ENCODE measurements at regions not wholly inside any gene's neighbourhood (a gene's known extent, or its start where the extent isn't known, plus 50 kb on each side); places are given as distances from the start of the nearest gene placed in this dataset.

DNA sequence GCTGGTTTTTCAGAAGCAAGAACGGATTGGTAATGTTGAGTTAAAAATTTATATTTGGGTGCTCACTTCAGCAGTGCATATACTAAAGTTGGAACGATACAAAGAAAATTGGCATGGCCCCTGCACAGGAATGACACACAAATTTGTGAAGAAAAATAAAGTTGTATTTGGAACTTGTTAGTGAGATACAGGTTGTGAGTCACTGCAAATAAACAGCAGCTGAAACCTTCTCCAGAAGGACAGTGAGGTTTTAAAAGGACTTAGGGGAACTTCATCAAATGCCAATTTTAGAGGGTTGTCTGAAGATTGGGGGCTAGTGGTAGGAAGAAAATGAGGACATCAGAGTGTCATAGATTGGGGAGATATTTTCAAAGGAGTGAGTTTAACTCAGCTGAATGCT lies 79.7 kb upstream of the ELOVL6 start:
- Histone ChIP-seq H3K9me3 (no peaks in the 10 kb centered on the region), H3K4me1 (no peaks in the 10 kb centered on the region)
- TF ChIP-seq, protein P1, sequence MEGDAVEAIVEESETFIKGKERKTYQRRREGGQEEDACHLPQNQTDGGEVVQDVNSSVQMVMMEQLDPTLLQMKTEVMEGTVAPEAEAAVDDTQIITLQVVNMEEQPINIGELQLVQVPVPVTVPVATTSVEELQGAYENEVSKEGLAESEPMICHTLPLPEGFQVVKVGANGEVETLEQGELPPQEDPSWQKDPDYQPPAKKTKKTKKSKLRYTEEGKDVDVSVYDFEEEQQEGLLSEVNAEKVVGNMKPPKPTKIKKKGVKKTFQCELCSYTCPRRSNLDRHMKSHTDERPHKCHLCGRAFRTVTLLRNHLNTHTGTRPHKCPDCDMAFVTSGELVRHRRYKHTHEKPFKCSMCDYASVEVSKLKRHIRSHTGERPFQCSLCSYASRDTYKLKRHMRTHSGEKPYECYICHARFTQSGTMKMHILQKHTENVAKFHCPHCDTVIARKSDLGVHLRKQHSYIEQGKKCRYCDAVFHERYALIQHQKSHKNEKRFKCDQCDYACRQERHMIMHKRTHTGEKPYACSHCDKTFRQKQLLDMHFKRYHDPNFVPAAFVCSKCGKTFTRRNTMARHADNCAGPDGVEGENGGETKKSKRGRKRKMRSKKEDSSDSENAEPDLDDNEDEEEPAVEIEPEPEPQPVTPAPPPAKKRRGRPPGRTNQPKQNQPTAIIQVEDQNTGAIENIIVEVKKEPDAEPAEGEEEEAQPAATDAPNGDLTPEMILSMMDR (IDR thresholded peaks at IDR 0.05) = no peak

DNA sequence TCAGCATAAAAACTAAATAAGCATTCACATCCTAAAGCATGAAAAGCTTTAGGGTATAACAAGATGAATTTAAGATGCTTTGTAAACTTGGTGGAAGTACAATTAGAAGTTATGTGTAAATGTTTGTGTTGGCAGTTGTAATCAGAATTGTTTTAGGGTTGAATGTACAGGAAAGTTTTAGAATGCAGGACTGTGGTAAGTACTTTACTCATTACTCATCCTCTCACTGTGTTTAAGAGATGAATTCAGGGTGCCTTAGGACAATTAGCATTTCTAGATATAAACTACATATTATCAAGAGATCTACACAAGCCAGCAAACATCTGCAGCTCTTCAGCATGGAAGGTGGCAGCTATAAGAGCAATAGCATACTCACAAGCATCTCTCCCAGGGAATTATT lies 77.5 kb upstream of the ELOVL6 start:
- Histone ChIP-seq H3K36me3 (ENCODE audit: insufficient read depth in 1 of 2, low read depth in 1 of 2) (no peaks in the 10 kb centered on the region), H3K27ac (no peak overlapping the region), H3K9me3 (no peaks in the 10 kb centered on the region), H3K4me3 (no peak overlapping the region), H3K4me1 (no peaks in the 10 kb centered on the region), H3K27me3 (ENCODE audit: insufficient read depth in 3 of 3, low read length in 2 of 3) (no peaks in the 10 kb centered on the region)
- ATAC-seq = no peak
- intact Hi-C loops (cut with DNase I) = no loop called here
- TF ChIP-seq, protein P1 (IDR thresholded peaks at IDR 0.05) = no peak
- no peak for DNase-seq

More for the DNA sequence above, 79.7 kb upstream of the ELOVL6 start:
- intact Hi-C loops (cut with DNase I) = no loop called here
- DNase-seq (no peak), ATAC-seq (no peak)
- no peak overlapping the region for H3K4me3 ChIP-seq
- H3K27me3 ChIP-seq (ENCODE audit: insufficient read depth in 3 of 3, low read length in 2 of 3) = no peaks in the 10 kb centered on the region
- H3K27ac ChIP-seq = no peak overlapping the region
- no peaks in the 10 kb centered on the region for H3K36me3 ChIP-seq (ENCODE audit: insufficient read depth in 1 of 2, low read depth in 1 of 2)
- 76 to 78% (median 78%) methylated on average over 2 of the region's 2 CpGs for WGBS, 3 donors

DNA sequence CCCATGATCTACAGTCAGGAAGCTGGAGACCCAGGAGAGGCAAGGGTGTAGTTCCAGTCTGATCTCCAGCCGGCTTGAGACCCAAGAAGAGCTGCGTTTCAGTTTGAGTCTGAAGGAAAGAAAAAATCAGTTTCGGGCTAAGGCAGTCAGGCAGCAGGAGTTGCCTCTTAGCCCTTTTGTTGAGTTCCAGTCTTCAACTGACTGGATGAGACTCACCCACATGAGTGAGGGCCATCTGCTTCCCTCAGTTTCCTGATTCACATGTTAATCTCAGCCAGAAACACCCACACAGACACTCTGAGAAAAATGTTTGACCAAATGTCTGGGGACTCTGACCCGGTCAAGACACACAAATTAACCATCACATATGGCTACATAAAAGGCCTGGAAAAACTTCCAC lies 73.6 kb upstream of the ELOVL6 start:
- intact Hi-C loops (cut with DNase I) = no loop called here
- DNase-seq = no peak
- Histone ChIP-seq H3K4me1 (no peaks in the 10 kb centered on the region), H3K36me3 (ENCODE audit: insufficient read depth in 1 of 2, low read depth in 1 of 2) (no peaks in the 10 kb centered on the region), H3K9me3 (no peaks in the 10 kb centered on the region), H3K27ac (no peak overlapping the region), H3K27me3 (ENCODE audit: insufficient read depth in 3 of 3, low read length in 2 of 3) (no peaks in the 10 kb centered on the region), H3K4me3 (no peak overlapping the region)
- WGBS, 3 donors = 52 to 55% (median 54%) methylated on average over 4 of the region's 4 CpGs
- ATAC-seq = no peak
- TF ChIP-seq, protein P1 (IDR thresholded peaks at IDR 0.05) = no peak

DNA sequence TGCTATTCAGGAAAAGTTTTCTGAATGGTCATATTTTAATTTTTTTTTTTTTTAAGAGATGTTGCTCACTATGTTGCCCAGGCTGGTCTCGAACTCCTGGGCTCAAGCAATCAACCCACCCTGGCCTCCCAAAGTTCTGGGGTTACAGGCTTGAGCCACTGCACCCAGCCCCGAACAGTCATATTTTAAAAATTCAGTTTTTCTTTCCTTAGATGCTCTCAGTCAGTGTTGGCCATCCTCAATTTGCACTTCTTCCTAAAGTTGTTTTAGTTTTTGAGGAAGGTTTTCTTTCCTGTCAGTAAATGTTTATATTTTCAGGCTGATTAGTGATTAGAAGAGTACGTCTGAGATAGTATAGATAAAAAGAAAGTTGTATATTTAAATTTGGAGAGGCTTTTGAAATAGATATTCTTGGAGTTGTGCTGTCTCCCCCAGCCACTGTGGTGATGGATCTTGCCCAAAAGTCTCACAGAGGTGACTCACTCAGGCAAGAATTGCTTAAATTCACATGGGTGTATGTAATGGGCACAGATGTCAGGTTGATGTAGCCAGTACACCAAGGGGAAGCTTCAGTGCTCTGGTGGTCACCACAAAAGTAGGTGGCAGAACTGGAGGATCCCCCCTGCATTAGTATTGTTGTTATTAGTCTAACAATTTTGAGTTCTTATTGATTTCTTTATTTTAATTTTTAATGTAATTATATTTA lies 72.2 kb upstream of the ELOVL6 start:
- no peak for DNase-seq
- Histone ChIP-seq H3K4me3 (no peak overlapping the region), H3K4me1 (no peaks in the 10 kb centered on the region), H3K27ac (no peak overlapping the region), H3K27me3 (ENCODE audit: insufficient read depth in 3 of 3, low read length in 2 of 3) (no peaks in the 10 kb centered on the region), H3K36me3 (ENCODE audit: insufficient read depth in 1 of 2, low read depth in 1 of 2) (no peaks in the 10 kb centered on the region), H3K9me3 (no peaks in the 10 kb centered on the region)
- TF ChIP-seq, protein P1 (IDR thresholded peaks at IDR 0.05) = no peak
- WGBS, 3 donors = 69 to 86% (median 70%) methylated on average over 3 of the region's 3 CpGs
- intact Hi-C loops (cut with DNase I) = no loop called here
- peak in 2 of 4 donors; percentile 58 to 75 for ATAC-seq

DNA sequence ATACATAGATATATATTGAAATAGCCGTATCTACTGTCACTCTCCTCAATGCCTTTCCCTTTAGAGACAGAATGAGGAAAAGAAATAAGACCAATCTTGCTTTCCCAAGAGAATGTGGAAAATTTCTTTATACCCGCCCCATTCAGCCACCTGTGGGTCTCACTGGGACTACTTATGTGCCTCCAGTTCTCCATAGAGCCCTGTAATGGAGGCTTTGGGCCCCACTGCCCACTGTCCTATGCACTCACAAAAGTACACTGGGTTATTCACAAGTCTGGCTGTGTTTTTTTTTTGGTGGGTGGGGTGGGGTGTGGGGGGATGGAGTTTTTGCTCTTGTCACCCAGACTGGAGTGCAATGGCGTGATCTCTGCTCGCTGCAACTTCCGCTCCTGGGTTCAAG lies 70.4 kb upstream of the ELOVL6 start:
- ATAC-seq (no peak), DNase-seq (no peak)
- TF ChIP-seq, protein P1 (IDR thresholded peaks at IDR 0.05) = no peak
- no peaks in the 10 kb centered on the region for H3K27me3 ChIP-seq (ENCODE audit: insufficient read depth in 3 of 3, low read length in 2 of 3)
- intact Hi-C loops (cut with DNase I) = no loop called here
- no peaks in the 10 kb centered on the region for H3K9me3 ChIP-seq
- no peak overlapping the region for H3K27ac ChIP-seq
- H3K4me1 ChIP-seq = no peaks in the 10 kb centered on the region
- H3K4me3 ChIP-seq = no peak overlapping the region
- WGBS, 3 donors = 90 to 94% (median 93%) methylated on average over 5 of the region's 5 CpGs
- H3K36me3 ChIP-seq (ENCODE audit: insufficient read depth in 1 of 2, low read depth in 1 of 2) = no peaks in the 10 kb centered on the region

Data from psoas muscle (tissue), 7 donors.